Breast epithelium (tissue), 3 donors: ENCODE measurements at regions not wholly inside any gene's neighbourhood (a gene's known extent, or its start where the extent isn't known, plus 50 kb on each side); places are given as distances from the start of the nearest gene placed in this dataset.

Source experiments
- POLR2A ChIP-seq: fragments of 450-650 bp; IDR thresholded peaks from one replicate; pipeline ENCODE4 v1.6.1; 2016; ENCODE audit warnings: antibody characterized with exemption, mild to moderate bottlenecking, moderate library complexity
- TF ChIP-seq, protein P1 (sequence below), 3 donors: fragments of 450-650 bp; IDR thresholded peaks; one replicate each; pipeline ENCODE4 v1.5.1; 2016 to 2017; ENCODE audit warnings: antibody characterized with exemption in 3 of 3, mild to moderate bottlenecking in 3 of 3, moderate library complexity in 3 of 3

GRCh38 chr1:55579332-55580001 lies 364.3 kb upstream of the USP24 start:
- TF ChIP-seq, protein P1, sequence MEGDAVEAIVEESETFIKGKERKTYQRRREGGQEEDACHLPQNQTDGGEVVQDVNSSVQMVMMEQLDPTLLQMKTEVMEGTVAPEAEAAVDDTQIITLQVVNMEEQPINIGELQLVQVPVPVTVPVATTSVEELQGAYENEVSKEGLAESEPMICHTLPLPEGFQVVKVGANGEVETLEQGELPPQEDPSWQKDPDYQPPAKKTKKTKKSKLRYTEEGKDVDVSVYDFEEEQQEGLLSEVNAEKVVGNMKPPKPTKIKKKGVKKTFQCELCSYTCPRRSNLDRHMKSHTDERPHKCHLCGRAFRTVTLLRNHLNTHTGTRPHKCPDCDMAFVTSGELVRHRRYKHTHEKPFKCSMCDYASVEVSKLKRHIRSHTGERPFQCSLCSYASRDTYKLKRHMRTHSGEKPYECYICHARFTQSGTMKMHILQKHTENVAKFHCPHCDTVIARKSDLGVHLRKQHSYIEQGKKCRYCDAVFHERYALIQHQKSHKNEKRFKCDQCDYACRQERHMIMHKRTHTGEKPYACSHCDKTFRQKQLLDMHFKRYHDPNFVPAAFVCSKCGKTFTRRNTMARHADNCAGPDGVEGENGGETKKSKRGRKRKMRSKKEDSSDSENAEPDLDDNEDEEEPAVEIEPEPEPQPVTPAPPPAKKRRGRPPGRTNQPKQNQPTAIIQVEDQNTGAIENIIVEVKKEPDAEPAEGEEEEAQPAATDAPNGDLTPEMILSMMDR (IDR thresholded peaks at IDR 0.05), result no peak
- TF ChIP-seq POLR2A, result no peak
